GM10266 (cell line): ENCODE measurements at regions not wholly inside any gene's neighbourhood (a gene's known extent, or its start where the extent isn't known, plus 50 kb on each side); places are given as distances from the start of the nearest gene placed in this dataset.

Source experiments
- DNase-seq: peaks from one replicate; pipeline ENCODE4 v3.0.0; 2012; ENCODE audit errors: extremely low spot score
- TF ChIP-seq, protein P1 (sequence below): IDR thresholded peaks from 2 replicates; pipeline ENCODE4 v1.5.1; 2012; ENCODE audit warnings: mild to moderate bottlenecking, low read depth; ENCODE audit not compliant: control insufficient read depth, insufficient read depth; ENCODE audit errors: missing control alignments

DNA sequence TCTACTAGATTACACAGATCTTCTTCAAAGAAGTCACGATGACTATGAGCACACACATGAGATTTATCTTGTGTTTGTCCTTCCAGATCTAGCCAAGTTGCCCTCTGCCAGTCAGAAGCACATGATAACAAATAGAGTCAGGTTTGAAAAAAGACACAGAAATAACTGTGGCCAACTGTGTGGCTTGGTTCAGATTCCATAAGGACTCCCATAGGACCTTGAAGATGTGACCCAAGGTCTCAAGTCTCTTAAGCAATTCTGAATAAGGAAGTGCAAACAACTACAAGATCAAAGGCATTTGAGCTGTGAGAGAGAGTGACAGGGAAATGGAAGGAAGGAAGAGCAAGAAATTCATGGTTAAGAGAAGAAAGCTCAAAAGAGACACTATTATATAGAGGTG, 194.0 kb downstream of the PLPP3 start:
- DNase-seq: no peak
- TF ChIP-seq, protein P1, sequence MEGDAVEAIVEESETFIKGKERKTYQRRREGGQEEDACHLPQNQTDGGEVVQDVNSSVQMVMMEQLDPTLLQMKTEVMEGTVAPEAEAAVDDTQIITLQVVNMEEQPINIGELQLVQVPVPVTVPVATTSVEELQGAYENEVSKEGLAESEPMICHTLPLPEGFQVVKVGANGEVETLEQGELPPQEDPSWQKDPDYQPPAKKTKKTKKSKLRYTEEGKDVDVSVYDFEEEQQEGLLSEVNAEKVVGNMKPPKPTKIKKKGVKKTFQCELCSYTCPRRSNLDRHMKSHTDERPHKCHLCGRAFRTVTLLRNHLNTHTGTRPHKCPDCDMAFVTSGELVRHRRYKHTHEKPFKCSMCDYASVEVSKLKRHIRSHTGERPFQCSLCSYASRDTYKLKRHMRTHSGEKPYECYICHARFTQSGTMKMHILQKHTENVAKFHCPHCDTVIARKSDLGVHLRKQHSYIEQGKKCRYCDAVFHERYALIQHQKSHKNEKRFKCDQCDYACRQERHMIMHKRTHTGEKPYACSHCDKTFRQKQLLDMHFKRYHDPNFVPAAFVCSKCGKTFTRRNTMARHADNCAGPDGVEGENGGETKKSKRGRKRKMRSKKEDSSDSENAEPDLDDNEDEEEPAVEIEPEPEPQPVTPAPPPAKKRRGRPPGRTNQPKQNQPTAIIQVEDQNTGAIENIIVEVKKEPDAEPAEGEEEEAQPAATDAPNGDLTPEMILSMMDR: no peak

DNA sequence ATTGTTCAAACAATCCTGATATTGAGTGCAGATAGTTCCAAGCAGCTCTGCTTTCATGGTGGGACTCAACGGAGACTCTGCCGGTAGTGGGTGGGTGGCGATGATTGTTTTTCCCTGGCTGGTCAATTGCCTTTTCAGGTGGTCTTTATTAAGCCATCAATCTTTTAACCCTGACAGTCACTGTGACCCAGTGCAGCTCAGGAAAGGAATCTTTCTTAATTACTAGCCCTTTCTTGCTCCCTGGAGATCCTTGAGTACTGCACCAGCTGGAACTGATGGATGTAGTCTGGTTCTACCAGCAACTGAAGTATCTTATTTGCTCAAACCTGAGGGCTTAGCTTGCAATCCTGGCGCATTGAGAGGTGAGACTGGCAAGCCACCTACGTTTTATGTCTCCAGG, 196.4 kb downstream of the PLPP3 start:
- TF ChIP-seq, protein P1: no peak
- DNase-seq: no peak

DNA sequence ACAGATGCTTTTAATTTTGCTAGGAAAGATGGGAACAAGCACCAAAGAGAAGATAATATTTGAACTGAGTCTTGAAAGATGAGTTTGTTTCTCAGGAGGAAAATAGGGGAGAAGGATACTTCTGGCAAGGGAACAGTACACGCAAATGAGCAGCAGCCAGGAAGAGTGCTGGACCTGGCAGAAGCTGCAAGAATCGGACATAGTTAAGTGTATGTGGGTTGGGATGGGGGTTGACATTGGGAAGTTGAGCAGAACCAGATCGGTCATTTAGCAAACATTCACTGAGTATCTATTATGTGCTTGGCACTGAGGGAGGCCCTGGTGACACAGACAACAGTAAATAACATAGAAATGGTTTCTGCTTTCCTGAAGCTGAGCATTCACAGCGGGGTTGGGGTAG, 198.8 kb downstream of the PLPP3 start:
- TF ChIP-seq, protein P1: no peak

DNA sequence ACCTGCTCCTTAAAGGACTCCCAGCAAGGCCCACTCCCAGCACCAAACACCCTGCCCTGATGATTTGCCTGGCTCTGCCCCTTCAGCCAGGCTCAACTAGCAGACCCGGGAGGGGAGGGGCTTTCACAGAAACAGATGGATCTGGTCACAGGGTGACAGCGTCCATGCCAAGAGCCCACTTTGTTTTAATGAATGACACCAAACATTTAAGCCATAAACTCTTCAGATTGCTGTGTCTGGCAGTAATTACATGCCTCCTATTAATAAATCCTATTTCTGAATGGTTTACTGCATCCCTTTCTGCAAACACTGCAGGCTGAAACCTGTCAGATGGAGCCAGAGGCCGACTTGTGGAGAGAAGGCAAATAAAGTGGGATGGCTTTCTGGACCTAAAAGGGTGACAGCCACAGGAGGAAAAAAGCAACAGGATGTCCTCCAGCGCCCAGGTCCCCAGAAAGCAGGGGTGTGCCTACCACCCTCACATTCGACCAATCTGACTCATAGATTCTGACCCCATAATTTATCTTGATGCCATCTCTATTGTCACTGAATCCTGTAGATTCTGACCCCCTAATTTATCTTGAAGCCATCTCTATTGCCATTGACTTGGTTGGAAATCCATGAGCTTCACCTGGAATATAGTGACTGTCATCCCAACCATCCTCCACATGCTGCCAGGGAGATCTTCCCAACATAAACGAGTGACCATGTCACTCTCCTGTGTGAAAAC, 200.9 kb downstream of the PLPP3 start:
- DNase-seq: no peak
- TF ChIP-seq, protein P1: no peak

More for the DNA sequence above, 198.8 kb downstream of the PLPP3 start:
- no peak for DNase-seq

DNA sequence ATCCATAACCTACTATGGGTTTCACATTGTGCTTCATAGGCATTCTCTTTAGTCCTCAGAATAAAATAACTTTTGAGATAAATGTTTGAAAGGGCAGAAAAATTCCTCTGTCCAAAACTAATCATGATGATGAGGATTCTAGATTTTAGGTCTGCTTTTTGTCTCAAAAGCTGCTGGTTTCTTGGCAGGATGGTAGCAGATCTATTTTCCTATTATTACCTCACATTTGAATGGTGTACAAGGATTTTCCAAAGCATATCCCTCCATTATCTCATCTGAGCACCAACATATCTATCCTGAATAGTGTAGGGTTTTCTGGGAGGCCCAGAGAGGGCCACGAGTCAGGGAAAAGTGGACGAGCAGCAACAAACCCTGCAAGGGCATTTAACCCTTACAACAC, 201.9 kb downstream of the PLPP3 start:
- TF ChIP-seq, protein P1: no peak
- DNase-seq: no peak

DNA sequence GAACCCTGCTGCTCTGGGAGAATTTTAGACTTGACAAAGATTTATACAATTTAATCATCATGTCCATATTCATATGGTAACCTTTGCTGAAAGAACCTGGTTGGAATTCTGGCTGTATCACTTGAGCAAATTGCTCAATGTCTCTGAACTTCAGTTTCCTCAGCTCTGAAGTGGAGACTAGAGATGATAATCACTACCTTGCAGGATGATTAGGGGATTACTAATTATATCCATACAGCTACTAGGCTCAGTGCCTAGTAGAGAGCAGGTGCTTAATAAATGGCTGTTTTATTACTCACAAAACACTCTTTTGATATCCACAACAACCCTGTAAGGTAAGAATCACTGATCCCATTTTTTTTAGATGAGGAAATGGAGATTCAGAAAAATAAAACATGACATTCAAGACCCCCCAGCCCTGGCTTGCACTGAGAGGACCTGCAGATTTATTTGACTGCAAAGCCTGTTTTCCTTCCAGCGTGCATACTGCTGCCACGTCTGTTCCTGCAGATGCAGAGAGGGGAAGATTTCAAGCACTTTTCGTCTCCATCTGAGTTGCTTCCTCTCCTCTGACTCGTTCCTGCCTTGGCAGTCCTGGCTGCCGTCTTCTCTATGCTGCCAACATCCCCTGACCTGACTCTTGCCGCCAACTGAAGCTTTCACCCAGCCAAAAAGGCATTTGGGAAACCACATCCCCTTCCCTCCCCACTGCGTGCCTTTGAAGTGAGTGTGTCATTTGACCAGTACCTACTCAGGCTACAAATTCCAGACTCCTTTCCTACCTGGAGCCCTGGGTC, 203.0 kb downstream of the PLPP3 start:
- DNase-seq: no peak

More for the DNA sequence above, 203.0 kb downstream of the PLPP3 start:
- TF ChIP-seq, protein P1: no peak
